NCI-H82 treated with DMSO at 0.1 percent for 48 hours (cell line): ENCODE measurements at regions not wholly inside any gene's neighbourhood (a gene's known extent, or its start where the extent isn't known, plus 50 kb on each side); places are given as distances from the start of the nearest gene placed in this dataset.

Source experiments
- DNase-seq: peaks from one replicate; lab custom pipeline; 2025; ENCODE audit not compliant: unreplicated experiment; lab: John Stamatoyannopoulos, UW

GRCh38 chr3:141669434-141669833 lies 68.7 kb upstream of the RNF7 start:
- DNase-seq = no peak

GRCh38 chr3:141677701-141678100 lies 60.4 kb upstream of the RNF7 start:
- DNase-seq = no peak

- no peak for DNase-seq
Observed at GRCh38 chr3:141680620-141681389, 57.3 kb upstream of the RNF7 start.

GRCh38 chr3:141681390-141681780 lies 56.7 kb upstream of the RNF7 start:
- DNase-seq = no peak

- no peak for DNase-seq
Observed at GRCh38 chr3:141682007-141682406, 56.1 kb upstream of the RNF7 start.

- no peak for DNase-seq
Observed at GRCh38 chr3:141682921-141683320, 55.2 kb upstream of the RNF7 start.

- no peak for DNase-seq
Observed at GRCh38 chr3:141684758-141685157, 53.3 kb upstream of the RNF7 start.

- DNase-seq = peak; percentile 47
Observed at GRCh38 chr3:141686466-141687291, 51.4 kb upstream of the RNF7 start.
